MV-4-11 (cell line): ENCODE measurements at regions not wholly inside any gene's neighbourhood (a gene's known extent, or its start where the extent isn't known, plus 50 kb on each side); places are given as distances from the start of the nearest gene placed in this dataset.

Source experiments
- DNase-seq: peaks from one replicate; lab custom pipeline; 2025; lab: John Stamatoyannopoulos, UW

GRCh38 chr5:20113931-20114330 lies 125.9 kb upstream of the CDH18 start:
- DNase-seq: no peak

- DNase-seq: no peak
These were observed 125.2 kb upstream of the CDH18 start for GRCh38 chr5:20113031-20113715.

DNA sequence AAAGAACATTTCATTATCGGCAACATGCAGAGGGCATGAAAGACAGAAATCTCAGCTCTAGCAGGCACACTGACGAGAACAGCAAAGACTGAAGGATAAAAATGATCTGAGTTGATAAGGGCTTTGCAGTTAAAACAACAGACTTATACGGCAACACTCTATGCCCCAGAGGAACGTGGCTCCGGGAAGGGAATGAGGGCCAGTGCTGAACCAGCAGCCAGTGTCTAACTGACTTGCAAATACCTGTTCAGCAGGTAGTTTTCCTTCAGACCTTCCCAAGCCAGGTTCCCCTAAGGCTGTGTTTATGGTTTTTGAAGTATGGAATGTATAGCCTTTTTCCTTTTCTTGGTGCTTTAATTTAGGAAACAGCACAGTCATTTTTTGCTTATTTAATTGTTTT lies 121.3 kb upstream of the CDH18 start:
- DNase-seq: no peak

GRCh38 chr5:20105915-20106314 lies 117.9 kb upstream of the CDH18 start:
- DNase-seq: no peak

GRCh38 chr5:20102293-20102692 lies 114.3 kb upstream of the CDH18 start:
- no peak for DNase-seq

GRCh38 chr5:20098694-20099093 lies 110.7 kb upstream of the CDH18 start:
- DNase-seq: no peak

GRCh38 chr5:20088361-20088760 lies 100.4 kb upstream of the CDH18 start:
- no peak for DNase-seq

GRCh38 chr5:20087299-20087698 lies 99.3 kb upstream of the CDH18 start:
- DNase-seq: no peak

GRCh38 chr5:20077186-20077585 lies 89.2 kb upstream of the CDH18 start:
- no peak for DNase-seq

DNA sequence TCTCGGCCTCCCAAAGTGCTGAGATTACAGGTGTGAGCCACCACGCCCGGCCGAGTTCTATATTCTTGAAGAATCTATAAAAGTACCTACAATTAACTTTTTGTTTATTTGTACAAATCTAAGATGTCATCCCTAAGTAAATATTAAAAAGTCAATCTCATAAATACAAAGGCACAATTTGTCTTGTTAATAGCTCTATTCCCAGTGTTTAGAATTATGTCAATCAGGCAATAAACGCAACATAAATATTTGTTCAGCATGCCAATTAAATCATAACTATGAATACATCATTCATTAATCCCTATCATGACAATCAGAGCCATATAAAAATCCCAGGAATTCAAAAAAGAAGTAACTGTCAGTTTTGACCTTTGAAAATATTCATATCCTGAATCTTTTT lies 68.9 kb upstream of the CDH18 start:
- no peak for DNase-seq

DNA sequence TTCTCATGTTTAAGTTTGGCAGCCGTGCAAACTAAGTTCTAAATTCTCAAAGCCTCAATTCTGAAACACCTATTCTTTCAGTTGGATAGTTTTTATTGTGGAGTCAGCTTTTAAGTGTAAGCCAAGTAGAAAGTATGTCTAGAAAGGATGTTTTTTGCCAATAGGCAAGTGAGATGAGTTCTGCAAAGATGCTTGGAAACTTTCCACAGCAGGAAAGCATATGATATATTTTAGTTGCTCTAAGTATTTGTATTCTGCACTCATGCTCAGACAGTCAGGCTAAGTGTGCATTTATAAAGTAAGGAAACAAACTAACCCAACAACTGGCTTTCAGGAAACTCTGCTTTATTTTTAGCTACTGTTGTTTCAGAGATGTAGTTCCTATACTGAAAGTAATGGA lies 67.3 kb upstream of the CDH18 start:
- no peak for DNase-seq

GRCh38 chr5:20050262-20050661 lies 62.3 kb upstream of the CDH18 start:
- DNase-seq: no peak

DNA sequence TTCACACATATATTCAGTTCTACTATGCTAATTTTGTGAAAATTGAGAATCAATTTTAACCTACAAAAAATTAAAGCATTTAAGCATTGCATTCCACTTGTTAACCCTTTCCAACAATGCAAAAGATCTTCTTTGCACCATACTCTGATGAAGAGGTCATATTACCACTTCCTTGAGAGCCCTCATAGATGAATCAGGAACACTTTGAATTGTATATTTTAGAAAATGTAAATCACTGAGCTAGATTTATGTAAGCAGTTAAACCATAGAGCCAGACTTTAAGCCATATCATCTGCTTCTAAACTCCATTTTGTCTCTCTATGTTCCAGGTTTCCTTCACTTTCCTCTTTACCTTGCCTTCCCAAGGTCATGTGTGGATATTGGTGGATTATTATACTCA lies 56.5 kb upstream of the CDH18 start:
- DNase-seq: no peak

GRCh38 chr5:20041326-20042274 lies 53.6 kb upstream of the CDH18 start:
- no peak for DNase-seq

DNA sequence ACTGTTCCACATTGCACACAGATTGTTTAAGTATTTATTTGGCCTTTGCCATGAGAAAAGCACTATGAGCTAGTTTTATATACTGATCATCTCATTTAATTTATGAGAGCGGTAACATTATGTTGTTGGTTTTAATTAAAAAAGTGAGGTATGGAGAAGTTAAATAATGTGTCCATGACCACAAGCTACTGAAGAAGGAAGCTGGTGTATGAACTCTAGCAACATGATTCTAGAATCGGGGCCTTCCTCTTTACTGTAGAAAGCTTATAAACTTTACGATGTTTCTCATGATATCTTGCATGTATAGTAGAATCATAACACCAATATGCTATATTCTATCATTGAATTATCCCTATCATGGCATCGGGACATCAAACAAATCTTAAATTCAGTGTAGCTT lies 52.9 kb upstream of the CDH18 start:
- no peak for DNase-seq
